CD4-positive, alpha-beta T cell (primary cell): ENCODE measurements at regions not wholly inside any gene's neighbourhood (a gene's known extent, or its start where the extent isn't known, plus 50 kb on each side); places are given as distances from the start of the nearest gene placed in this dataset.

Source experiments
- ATAC-seq: fragments of 200-7000 bp; cut with Tn5 transposase; one replicate; pipeline ENCODE4 v1.10.0; 2022; ENCODE audit warnings: mild to moderate bottlenecking; ENCODE audit not compliant: poor library complexity
- CTCF ChIA-PET: fragments of 350-600 bp; sonication (Branson Sonifier 250); formaldehyde crosslinking; loops from one replicate; lab custom pipeline; 2021; ENCODE audit warnings: antibody characterized with exemption, inconsistent platforms; lab: Charles Lee
- POLR2A ChIA-PET: fragments of 350-600 bp; sonication (Branson Sonifier 250); formaldehyde crosslinking; loops from one replicate; lab custom pipeline; 2021; ENCODE audit warnings: antibody characterized with exemption, inconsistent platforms; lab: Charles Lee
- DNase-seq, 14 experiments: peaks; one replicate each; pipeline ENCODE4 v3.0.0-alpha.2; 2013 to 2020; ENCODE audit warnings: mixed read lengths in 2 of 14
- H3K27ac ChIP-seq, 2 donors: one replicate each; pipeline versions ENCODE4 v1.5.1 to v1.7.0; 2013; ENCODE audit warnings: low read length in 2 of 2, low read depth in 1 of 2, mild to moderate bottlenecking in 1 of 2
- H3K27me3 ChIP-seq, 2 experiments: 1 replicate in 1 of 2; 2 replicates in 1 of 2; pipeline versions ENCODE4 v1.6.1 to v1.7.0; 2013; ENCODE audit warnings: low read length in 2 of 2, control low read depth in 1 of 2, mild to moderate bottlenecking in 1 of 2, moderate library complexity in 1 of 2; ENCODE audit not compliant: insufficient read depth in 2 of 2, control insufficient read depth in 1 of 2
- H3K36me3 ChIP-seq: one replicate; pipeline ENCODE4 v1.6.1; 2013; ENCODE audit warnings: low read length, control low read depth; ENCODE audit not compliant: insufficient read depth
- H3K4me1 ChIP-seq: one replicate; pipeline ENCODE4 v1.6.1; 2013; ENCODE audit warnings: low read length, control low read depth; ENCODE audit not compliant: insufficient read depth
- H3K4me3 ChIP-seq: one replicate; pipeline ENCODE4 v1.5.1; 2013; ENCODE audit warnings: mild to moderate bottlenecking, low read length, moderate library complexity
- H3K9me3 ChIP-seq, 2 experiments: 1 replicate in 1 of 2; 2 replicates in 1 of 2; pipeline versions ENCODE4 v1.6.1 to v1.7.0; 2013; ENCODE audit warnings: low read length in 2 of 2, mild to moderate bottlenecking in 2 of 2, control low read depth in 1 of 2, moderate library complexity in 1 of 2; ENCODE audit not compliant: control insufficient read depth in 1 of 2, insufficient read depth in 1 of 2
- H3K27ac Mint-ChIP-seq: one replicate; pipeline ENCODE4 v1.8.0; 2020; ENCODE audit warnings: mixed read lengths
- H3K27me3 Mint-ChIP-seq: one replicate; pipeline ENCODE4 v1.8.0; 2021; ENCODE audit warnings: mixed read lengths
- H3K36me3 Mint-ChIP-seq: one replicate; pipeline ENCODE4 v1.8.0; 2021; ENCODE audit warnings: low read depth, mixed read lengths
- H3K4me1 Mint-ChIP-seq: one replicate; pipeline ENCODE4 v1.8.0; 2021; ENCODE audit warnings: low read depth, mixed read lengths
- H3K4me3 Mint-ChIP-seq: one replicate; pipeline ENCODE4 v1.8.0; 2020; ENCODE audit warnings: mild to moderate bottlenecking, mixed read lengths
- H3K9me3 Mint-ChIP-seq: one replicate; pipeline ENCODE4 v1.8.0; 2020; ENCODE audit warnings: mixed read lengths
- CTCF ChIP-seq: fragments of 200-600 bp; IDR thresholded peaks from one replicate; pipeline ENCODE4 v1.8.0; 2022; ENCODE audit warnings: antibody characterized with exemption, mild to moderate bottlenecking
- intact Hi-C, 2 experiments: fragments of 100-400 bp; cut with DNase I in 1 of 2; cut with micrococcal nuclease in 1 of 2; formaldehyde crosslinking; loops; one replicate each; pipeline versions ENCODE4 v1.15.1 to v1.9.0; 2023 to 2025; cut with DNase I, micrococcal nuclease

GRCh38 chr13:27673911-27674310 lies 52.2 kb downstream of the POLR1D start:
- Histone ChIP-seq H3K4me1 (no peaks in the 10 kb centered on the region), H3K27me3 (peaks cover 0 to 3% of the 10 kb centered on the region in 2 experiments), H3K9me3 (no peaks in the 10 kb centered on the region), H3K4me3 (no peak overlapping the region), H3K27ac (no peak overlapping the region), H3K36me3 (no peaks in the 10 kb centered on the region)
- DNase-seq (no peak), ATAC-seq (no peak)
- POLR2A ChIA-PET, result interaction anchor here (0.8 kb wide), 1 partner anchor 55 kb away, joined by 3 read pairs; no protein-coding TSS in a partner anchor
- CTCF ChIA-PET, result no interaction called here
- H3K4me1 Mint-ChIP-seq, result no peaks in the 10 kb centered on the region
- intact Hi-C loops, result no loop called here
- no peak overlapping the region for H3K4me3 Mint-ChIP-seq
- no peaks in the 10 kb centered on the region for H3K9me3 Mint-ChIP-seq
- no peak overlapping the region for H3K27ac Mint-ChIP-seq
- no peaks in the 10 kb centered on the region for H3K36me3 Mint-ChIP-seq
- TF ChIP-seq CTCF, result no peak
- H3K27me3 Mint-ChIP-seq, result no peaks in the 10 kb centered on the region

GRCh38 chr13:27678306-27679040 lies 56.8 kb downstream of the POLR1D start:
- H3K27me3 Mint-ChIP-seq, result peaks cover 15% of the 10 kb centered on the region
- Histone ChIP-seq H3K27me3 (peaks cover 3 to 12% of the 10 kb centered on the region in 2 experiments), H3K4me1 (no peaks in the 10 kb centered on the region), H3K9me3 (no peaks in the 10 kb centered on the region), H3K4me3 (no peak overlapping the region), H3K27ac (no peak overlapping the region), H3K36me3 (no peaks in the 10 kb centered on the region)
- no peaks in the 10 kb centered on the region for H3K4me1 Mint-ChIP-seq
- H3K36me3 Mint-ChIP-seq, result no peaks in the 10 kb centered on the region
- no peak for ATAC-seq
- intact Hi-C loops, result no loop called here
- ChIA-PET POLR2A (no interaction called here), CTCF (no interaction called here)
- no peak overlapping the region for H3K27ac Mint-ChIP-seq
- H3K9me3 Mint-ChIP-seq, result peaks cover 2% of the 10 kb centered on the region
- H3K4me3 Mint-ChIP-seq, result no peak overlapping the region
- no peak for TF ChIP-seq CTCF
- no peak for DNase-seq

- Mint-ChIP-seq H3K27ac (no peak overlapping the region), H3K36me3 (no peaks in the 10 kb centered on the region), H3K27me3 (peaks cover 18% of the 10 kb centered on the region), H3K4me1 (no peaks in the 10 kb centered on the region), H3K4me3 (no peak overlapping the region), H3K9me3 (peaks cover 2% of the 10 kb centered on the region)
- intact Hi-C loops, result no loop called here
- Histone ChIP-seq H3K36me3 (no peaks in the 10 kb centered on the region), H3K4me1 (no peaks in the 10 kb centered on the region), H3K27me3 (peaks cover 5 to 12% of the 10 kb centered on the region in 2 experiments), H3K4me3 (no peak overlapping the region), H3K27ac (no peak overlapping the region), H3K9me3 (no peaks in the 10 kb centered on the region)
- no peak for TF ChIP-seq CTCF
- ATAC-seq, result no peak
- ChIA-PET POLR2A (no interaction called here), CTCF (no interaction called here)
- DNase-seq, result no peak
These were observed 57.7 kb downstream of the POLR1D start for GRCh38 chr13:27679396-27679795.
